GM21786 (cell line): ENCODE measurements at regions not wholly inside any gene's neighbourhood (a gene's known extent, or its start where the extent isn't known, plus 50 kb on each side); places are given as distances from the start of the nearest gene placed in this dataset.
"Not testable (repeated sequence)": the region's sequence is repeated elsewhere in the genome, so short reads cannot be mapped to it uniquely, and the experiment has no call there.

Experiments
- ATAC-seq: cut with Tn5 transposase; IDR thresholded peaks from one replicate; pipeline ENCODE4 v1.9.1; 2021; ENCODE audit not compliant: unreplicated experiment

GRCh38 chr16:29062235-29062634 lies 77.4 kb downstream of the LAT start:
- not testable (repeated sequence) for ATAC-seq

GRCh38 chr16:29061467-29061921 lies 76.6 kb downstream of the LAT start:
- not testable (repeated sequence) for ATAC-seq

- not testable (repeated sequence) for ATAC-seq
Measured at GRCh38 chr16:29060022-29060810, 75.4 kb downstream of the LAT start.

- ATAC-seq: not testable (repeated sequence)
Measured at GRCh38 chr16:29059575-29059974, 74.7 kb downstream of the LAT start.
